ENCODE measurements at regions not wholly inside any gene's neighbourhood (a gene's known extent, or its start where the extent isn't known, plus 50 kb on each side); places are given as distances from the start of the nearest gene placed in this dataset.

DNA sequence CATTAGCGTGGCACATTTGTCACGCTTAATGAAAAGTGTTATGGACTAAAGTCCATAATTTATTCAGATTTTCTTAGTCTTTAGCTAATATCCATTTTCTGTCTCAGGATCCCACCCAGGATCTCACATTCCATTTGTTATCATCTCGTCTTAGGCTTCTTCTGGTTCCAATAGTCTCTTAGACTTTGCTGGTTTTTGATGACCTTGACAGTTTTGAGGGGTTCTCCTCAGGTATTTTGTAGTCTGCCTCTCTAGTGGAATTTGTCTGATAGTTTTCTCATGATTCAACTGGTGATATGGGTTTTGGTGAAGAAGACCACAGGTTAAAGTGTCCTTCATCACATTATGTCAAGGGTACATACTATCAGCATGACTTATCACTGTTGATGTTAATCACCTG lies 66.0 kb upstream of the GPR26 start:
- no peak for DNase-seq (ENCODE audit: low read depth)
- H3K4me3 ChIP-seq (ENCODE audit: low read depth, low read length): no peak overlapping the region

DNA sequence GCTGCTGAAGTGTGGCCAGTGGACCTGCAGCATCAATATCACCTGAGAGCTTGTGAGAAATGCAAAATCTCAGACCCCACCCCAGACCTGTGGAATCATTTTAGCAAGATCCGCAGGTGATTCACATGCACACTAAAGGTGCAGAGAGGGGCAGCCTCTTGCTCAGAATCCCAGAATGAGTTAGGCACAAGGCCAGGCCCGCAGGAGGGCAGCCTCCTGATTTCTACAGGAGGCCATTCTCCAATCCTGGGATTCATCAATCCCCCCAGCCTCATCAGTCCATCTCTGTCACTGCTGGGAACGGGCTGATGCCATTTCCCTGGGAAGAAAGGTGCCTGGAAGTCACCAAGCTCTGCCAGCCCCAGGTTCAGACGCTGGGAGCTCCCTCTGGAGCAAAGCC lies 63.0 kb upstream of the GPR26 start:
- H3K4me3 ChIP-seq (ENCODE audit: low read depth, low read length): no peak overlapping the region
- DNase-seq (ENCODE audit: low read depth): no peak

DNA sequence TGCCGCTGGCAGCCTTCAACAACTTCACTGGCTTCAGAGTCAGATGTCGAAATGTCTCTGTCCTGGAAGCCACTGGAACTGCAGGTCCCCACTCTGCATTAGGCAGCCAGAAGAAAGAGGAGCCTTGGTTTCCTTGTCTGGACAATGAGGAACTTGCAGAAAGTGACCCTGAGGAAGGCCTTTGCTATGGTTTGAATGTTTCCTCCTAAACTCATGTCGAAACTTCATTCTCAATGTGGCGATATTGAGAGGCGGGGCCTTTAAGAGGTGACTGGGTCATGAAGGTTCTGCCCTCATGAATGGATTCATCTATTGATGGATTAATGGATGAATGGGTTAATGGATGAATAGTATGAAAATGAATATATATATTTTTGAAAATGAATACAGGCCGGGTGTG lies 61.6 kb upstream of the GPR26 start:
- H3K4me3 ChIP-seq (ENCODE audit: low read depth, low read length): no peak overlapping the region
- no peak for DNase-seq (ENCODE audit: low read depth)

DNA sequence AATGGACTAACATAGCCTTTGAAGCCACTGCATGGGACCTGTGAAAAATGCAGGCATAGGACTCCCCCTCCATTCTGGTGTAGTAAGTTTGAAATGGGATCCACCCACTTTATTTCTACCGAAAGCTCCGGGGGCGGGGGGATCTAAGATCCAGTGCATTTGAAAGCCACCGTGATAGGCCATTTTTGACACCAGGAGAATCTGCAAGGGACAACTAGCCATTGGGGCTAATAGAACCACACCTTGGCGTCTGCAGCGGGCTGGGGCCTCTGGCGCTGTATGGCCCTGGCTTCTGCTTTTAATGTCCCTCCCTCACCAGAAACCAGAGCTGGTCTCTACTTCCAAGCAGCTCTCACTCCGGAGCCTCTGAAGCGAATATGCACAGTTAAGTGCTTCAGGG lies 60.1 kb upstream of the GPR26 start:
- no peak for DNase-seq (ENCODE audit: low read depth)
- no peak overlapping the region for H3K4me3 ChIP-seq (ENCODE audit: low read depth, low read length)

DNA sequence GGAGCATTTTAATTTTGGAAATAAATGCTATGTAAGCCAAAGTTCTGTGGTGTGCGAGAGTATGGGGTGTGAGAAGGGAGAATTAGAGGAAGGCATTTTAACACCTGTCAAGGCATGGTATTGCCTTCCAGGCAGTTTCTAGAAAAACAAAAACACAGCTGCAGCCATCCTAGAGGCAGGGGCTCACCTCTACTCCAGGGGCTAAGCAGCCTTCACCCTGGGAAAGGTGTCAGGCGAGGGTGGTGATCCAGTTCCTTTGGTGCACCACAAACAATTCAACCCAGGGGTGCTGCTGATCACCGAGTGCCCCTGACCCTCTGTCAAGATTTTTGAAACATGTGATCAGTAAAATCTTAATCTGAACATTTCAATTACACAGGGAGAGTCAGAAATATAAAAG lies 59.2 kb upstream of the GPR26 start:
- no peak overlapping the region for H3K4me3 ChIP-seq (ENCODE audit: low read depth, low read length)
- DNase-seq (ENCODE audit: low read depth): no peak

DNA sequence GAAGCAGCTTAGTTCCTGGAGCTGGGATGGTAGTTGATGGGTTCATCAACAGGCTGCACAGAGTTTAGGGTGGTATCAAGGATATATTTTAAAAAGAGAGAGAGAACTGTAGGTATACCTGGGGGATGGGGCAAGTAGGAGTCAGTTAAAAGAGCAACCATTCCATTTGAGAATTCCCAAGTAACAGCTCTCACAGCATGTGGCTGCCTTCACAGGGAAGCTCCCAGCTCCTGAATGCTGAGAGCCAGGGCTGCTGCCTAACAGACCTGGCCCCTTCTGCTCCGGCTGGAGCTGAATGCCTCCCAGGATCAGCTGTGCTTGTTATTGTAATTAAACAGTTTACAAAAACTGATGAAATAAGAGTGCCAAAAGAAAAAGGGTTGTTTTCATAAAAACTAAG lies 58.8 kb upstream of the GPR26 start:
- no peak overlapping the region for H3K4me3 ChIP-seq (ENCODE audit: low read depth, low read length)
- no peak for DNase-seq (ENCODE audit: low read depth)

DNA sequence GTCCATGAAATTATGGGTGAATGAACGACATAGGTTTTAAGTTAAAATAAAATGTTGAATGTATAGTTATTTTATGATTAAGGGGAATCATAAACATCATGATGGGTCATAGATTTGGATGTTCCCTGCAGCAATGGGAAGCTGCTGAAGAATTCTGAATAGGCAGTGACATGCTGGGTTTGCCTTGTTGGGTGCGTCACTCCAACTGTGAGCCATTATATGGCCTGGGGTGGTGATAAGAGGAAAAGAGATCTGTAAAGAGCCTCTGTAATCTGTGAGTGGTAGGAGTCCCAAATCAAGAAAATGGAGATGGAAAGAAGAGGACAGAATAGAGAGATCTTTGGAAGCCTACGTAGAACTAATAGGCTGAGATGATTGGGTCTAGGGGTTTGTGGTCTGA lies 58.1 kb upstream of the GPR26 start:
- no peak overlapping the region for H3K4me3 ChIP-seq (ENCODE audit: low read depth, low read length)
- no peak for DNase-seq (ENCODE audit: low read depth)

DNA sequence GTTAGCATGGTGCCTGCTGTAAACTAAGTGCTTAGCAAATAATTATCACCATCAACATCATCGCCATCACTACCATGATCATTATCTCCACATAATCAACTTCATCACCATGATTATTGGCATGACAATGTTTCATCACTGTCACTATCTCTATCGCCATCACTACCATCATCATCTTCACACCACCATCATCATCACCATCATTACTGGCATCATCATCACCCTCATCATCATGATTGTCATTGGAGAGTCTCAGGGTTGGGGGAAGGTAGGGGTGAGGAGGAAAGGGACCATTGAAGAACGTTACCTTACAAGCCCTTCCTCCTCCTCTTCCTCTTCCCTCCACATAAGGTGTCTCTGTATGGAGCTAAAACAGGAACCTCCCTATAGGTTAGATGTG lies 54.9 kb upstream of the GPR26 start:
- no peak overlapping the region for H3K4me3 ChIP-seq (ENCODE audit: low read depth, low read length)

DNA sequence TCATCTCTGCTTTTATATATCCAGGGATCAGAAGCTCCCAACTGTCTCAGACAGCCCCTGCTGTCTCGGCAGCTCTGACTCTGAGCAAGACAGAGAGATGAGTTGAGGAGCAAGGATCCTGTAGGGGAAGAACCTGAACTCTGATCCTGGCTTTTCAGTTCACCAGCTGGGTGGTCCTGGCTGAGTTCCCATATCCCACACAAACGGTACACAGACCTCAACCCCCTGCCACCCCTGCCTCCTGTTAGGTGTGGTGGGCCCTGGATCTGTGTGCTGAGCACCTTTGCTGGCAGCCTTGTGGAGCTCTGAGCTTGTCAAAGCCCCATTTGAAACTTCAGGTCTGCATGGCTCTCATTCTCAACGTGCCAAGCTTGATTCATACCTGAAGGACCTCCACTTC lies 54.3 kb upstream of the GPR26 start:
- H3K4me3 ChIP-seq (ENCODE audit: low read depth, low read length): no peak overlapping the region
- no peak for DNase-seq (ENCODE audit: low read depth)

More for the DNA sequence above, 54.9 kb upstream of the GPR26 start:
- no peak for DNase-seq (ENCODE audit: low read depth)

DNA sequence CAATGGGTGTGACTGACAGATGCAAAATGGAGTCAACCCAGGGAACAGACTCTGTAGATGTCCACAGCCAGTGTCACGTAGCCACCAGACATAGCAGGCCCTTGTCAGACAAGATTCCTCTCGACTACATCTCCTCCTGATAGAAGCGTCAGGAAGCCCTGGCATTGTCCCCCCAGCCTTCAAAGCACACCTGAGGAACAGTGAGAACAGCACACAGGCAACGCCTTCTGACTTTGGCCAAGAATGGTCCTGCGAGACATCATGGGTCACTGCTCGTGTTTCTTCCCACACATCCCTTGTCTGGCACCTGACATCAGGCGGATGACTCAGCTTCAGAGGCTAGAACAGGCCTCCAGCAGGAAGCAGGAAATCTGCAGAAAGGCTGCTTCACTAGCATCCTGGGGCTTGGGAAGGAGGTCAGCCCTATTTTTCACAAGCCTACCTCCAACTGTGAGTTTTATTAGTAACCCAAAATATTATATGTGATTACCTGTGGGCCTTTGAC lies 52.8 kb upstream of the GPR26 start:
- DNase-seq (ENCODE audit: low read depth): no peak
- no peak overlapping the region for H3K4me3 ChIP-seq (ENCODE audit: low read depth, low read length)

DNA sequence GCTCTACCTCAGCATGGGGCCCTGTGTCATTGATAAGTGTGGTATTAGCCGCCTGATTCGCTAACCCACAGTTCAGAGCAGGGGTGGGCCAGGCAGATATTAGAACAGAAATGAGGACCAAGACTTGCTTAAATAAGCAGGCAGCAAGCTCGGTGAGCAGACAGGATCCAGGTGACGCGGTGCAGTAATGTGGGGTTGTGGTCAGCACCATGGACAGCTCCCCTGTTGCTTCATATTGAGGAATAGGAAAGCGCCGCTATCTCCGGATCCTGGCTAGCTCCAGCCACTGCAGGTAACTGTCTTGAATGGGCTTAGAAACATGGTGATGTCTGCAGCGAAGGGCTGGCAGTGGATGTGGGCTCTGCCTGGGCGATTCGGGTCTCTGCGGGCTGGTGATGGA lies 51.3 kb upstream of the GPR26 start:
- no peak for DNase-seq (ENCODE audit: low read depth)
- H3K4me3 ChIP-seq (ENCODE audit: low read depth, low read length): no peak overlapping the region

Data from skeletal muscle cell (primary cell).